B cell (primary cell): ENCODE measurements at regions not wholly inside any gene's neighbourhood (a gene's known extent, or its start where the extent isn't known, plus 50 kb on each side); places are given as distances from the start of the nearest gene placed in this dataset.

Experiments used
- ATAC-seq: fragments of 200-7000 bp; cut with Tn5 transposase; one replicate; pipeline ENCODE4 v1.10.0; 2021; ENCODE audit warnings: low read depth, mild to moderate bottlenecking, moderate number of reproducible peaks, moderate library complexity
- CTCF ChIA-PET: fragments of 350-600 bp; sonication (Branson Sonifier 250); formaldehyde crosslinking; loops from one replicate; lab custom pipeline; 2021; ENCODE audit warnings: antibody characterized with exemption, inconsistent platforms; lab: Charles Lee
- POLR2A ChIA-PET: fragments of 350-600 bp; sonication (Branson Sonifier 250); formaldehyde crosslinking; loops from one replicate; lab custom pipeline; 2021; ENCODE audit warnings: antibody characterized with exemption; lab: Charles Lee
- DNase-seq: peaks from one replicate; pipeline ENCODE4 v3.0.0; 2013
- H2AFZ ChIP-seq: 2 replicates; pipeline ENCODE4 v1.6.1; 2012; ENCODE audit warnings: mild to moderate bottlenecking, low read depth, low read length; ENCODE audit not compliant: insufficient read depth, poor library complexity, severe bottlenecking
- H3K27ac ChIP-seq, 2 donors: 1 replicate in 1 of 2; 2 replicates in 1 of 2; pipeline ENCODE4 v1.5.1; 2012 to 2013; ENCODE audit warnings: low read length in 2 of 2, mild to moderate bottlenecking in 2 of 2, moderate library complexity in 1 of 2
- H3K27me3 ChIP-seq, 4 experiments: fragments of 200-600 bp in 1 of 4; sonication (generic) in 1 of 4; replicated peaks in 1 of 4; 1 replicate in 2 of 4; 2 replicates in 2 of 4; pipeline versions ENCODE4 v1.6.1 to v1.7.0; 2013 to 2016; ENCODE audit warnings: low read length in 3 of 4, mild to moderate bottlenecking in 2 of 4, mixed read lengths in 1 of 4, moderate library complexity in 1 of 4; ENCODE audit not compliant: insufficient read depth in 4 of 4, control insufficient read depth in 3 of 4; ENCODE audit errors: control extremely low read depth in 1 of 4
- H3K36me3 ChIP-seq, 2 experiments: replicated peaks in 1 of 2; 1 replicate in 1 of 2; 2 replicates in 1 of 2; pipeline versions ENCODE4 v1.6.1 to v1.7.1; 2013; ENCODE audit warnings: low read length in 1 of 2; ENCODE audit not compliant: insufficient read depth in 2 of 2, control insufficient read depth in 1 of 2; ENCODE audit errors: control extremely low read depth in 1 of 2, extremely low read depth in 1 of 2
- H3K4me1 ChIP-seq, 2 donors: fragments of 200-600 bp in 1 of 2; sonication (generic) in 1 of 2; 1 replicate in 1 of 2; 2 replicates in 1 of 2; pipeline versions ENCODE4 v1.5.1 to v1.6.1; 2013 to 2017; ENCODE audit warnings: low read length in 2 of 2; ENCODE audit not compliant: control insufficient read depth in 2 of 2, insufficient read depth in 2 of 2
- H3K4me2 ChIP-seq: replicated peaks from 2 replicates; pipeline ENCODE3; 2012; ENCODE audit warnings: mild to moderate bottlenecking, low read depth, low read length; ENCODE audit not compliant: poor library complexity, severe bottlenecking
- H3K4me3 ChIP-seq, 5 experiments: fragments of 200-600 bp in 1 of 5; sonication (generic) in 1 of 5; 1 replicate in 3 of 5; 2 replicates in 2 of 5; pipeline versions ENCODE4 v1.5.1 to v1.7.0; 2011 to 2016; ENCODE audit warnings: low read length in 4 of 5, mild to moderate bottlenecking in 4 of 5, low read depth in 2 of 5, control low read depth in 1 of 5, moderate library complexity in 1 of 5; ENCODE audit not compliant: insufficient read depth in 1 of 5; ENCODE audit errors: control extremely low read depth in 1 of 5, extremely low read depth in 1 of 5
- H3K79me2 ChIP-seq: fragments of 200-600 bp; sonication (generic); one replicate; pipeline ENCODE4 v1.6.0; 2016; ENCODE audit warnings: low read length; ENCODE audit not compliant: control insufficient read depth, insufficient read depth
- H3K9ac ChIP-seq: fragments of 200-600 bp; sonication (generic); 2 replicates; pipeline ENCODE4 v1.6.1; 2017; ENCODE audit warnings: mild to moderate bottlenecking, low read length, moderate library complexity
- H3K9me3 ChIP-seq, 3 donors: one replicate each; pipeline versions ENCODE4 v1.6.1 to v1.7.1; 2013; ENCODE audit warnings: low read length in 2 of 3; ENCODE audit not compliant: control insufficient read depth in 2 of 3, insufficient read depth in 1 of 3; ENCODE audit errors: control extremely low read depth in 1 of 3
- H4K20me1 ChIP-seq: 2 replicates; pipeline ENCODE4 v1.6.0; 2012; ENCODE audit warnings: mild to moderate bottlenecking, low read length; ENCODE audit not compliant: insufficient read depth, control insufficient read depth, poor library complexity, severe bottlenecking
- H3K27ac Mint-ChIP-seq: one replicate; pipeline ENCODE4 v1.8.0; 2021; ENCODE audit warnings: mixed read lengths
- H3K27me3 Mint-ChIP-seq: one replicate; pipeline ENCODE4 v1.8.0; 2021; ENCODE audit warnings: mixed read lengths
- H3K4me1 Mint-ChIP-seq: one replicate; pipeline ENCODE4 v1.8.0; 2021; ENCODE audit warnings: mixed read lengths
- H3K4me3 Mint-ChIP-seq: one replicate; pipeline ENCODE4 v1.8.0; 2021; ENCODE audit warnings: mixed read lengths
- H3K9me3 Mint-ChIP-seq: one replicate; pipeline ENCODE4 v1.8.0; 2022; ENCODE audit warnings: mixed read lengths; ENCODE audit not compliant: insufficient read depth
- CTCF ChIP-seq: fragments of 200-600 bp; IDR thresholded peaks from one replicate; pipeline ENCODE4 v1.8.0; 2022; ENCODE audit warnings: antibody characterized with exemption, mild to moderate bottlenecking
- EZH2 ChIP-seq: IDR thresholded peaks from 2 replicates; pipeline ENCODE4 v1.6.1; 2012; ENCODE audit warnings: borderline replicate concordance, low read depth, mild to moderate bottlenecking, moderate library complexity, low read length; ENCODE audit not compliant: insufficient read depth, poor library complexity, severe bottlenecking
- WGBS: methylation state at CpG from one replicate; pipeline ENCODE4 v1.1.5; 2013; ENCODE audit warnings: missing lambda C conversion rate; ENCODE audit not compliant: insufficient coverage; 5-methylcytosine and 5-hydroxymethylcytosine counted together
- intact Hi-C: fragments of 100-400 bp; cut with micrococcal nuclease; formaldehyde crosslinking; loops from one replicate; pipeline ENCODE4 v1.10.0; 2022

DNA sequence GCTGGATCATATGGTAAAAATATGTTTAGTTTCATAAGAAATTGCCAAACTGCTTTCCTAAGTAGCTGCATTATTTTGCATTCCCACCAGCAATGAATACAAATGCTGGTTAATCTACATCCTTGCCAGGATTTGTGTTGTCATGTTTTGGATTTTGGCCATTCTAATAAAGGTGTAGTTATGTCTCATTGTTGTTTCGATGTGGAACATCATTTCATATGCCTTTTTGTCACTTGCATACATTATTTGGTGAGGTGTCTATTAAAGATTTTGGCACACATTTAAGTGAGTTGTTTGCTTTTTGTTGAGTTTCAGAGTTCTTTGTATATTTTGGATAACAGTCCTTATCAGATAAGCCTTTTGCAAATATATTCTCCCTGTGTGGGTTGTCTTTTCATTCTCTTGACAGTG is 299.2 kb upstream of the TFPI start:
- Histone ChIP-seq H2AFZ (no peak overlapping the region), H3K4me2 (no peak overlapping the region), H3K36me3 (no peaks in the 10 kb centered on the region), H3K27me3 (no peaks in the 10 kb centered on the region), H3K79me2 (no peaks in the 10 kb centered on the region), H3K27ac (no peak overlapping the region), H3K4me1 (no peaks in the 10 kb centered on the region), H3K4me3 (no peak overlapping the region), H3K9me3 (no peaks in the 10 kb centered on the region), H4K20me1 (no peaks in the 10 kb centered on the region), H3K9ac (no peak overlapping the region)
- no peak for ATAC-seq
- no CpG with 5 or more reads among the region's 1 CpG for WGBS
- Mint-ChIP-seq H3K4me3 (no peak overlapping the region), H3K27me3 (no peaks in the 10 kb centered on the region), H3K4me1 (no peaks in the 10 kb centered on the region), H3K9me3 (no peaks in the 10 kb centered on the region), H3K27ac (no peak overlapping the region)
- ChIA-PET POLR2A (no interaction called here), CTCF (no interaction called here)
- intact Hi-C loops: no loop called here
- DNase-seq: no peak
- TF ChIP-seq EZH2: no peak
- TF ChIP-seq CTCF: no peak

- no peaks in the 10 kb centered on the region for H3K79me2 ChIP-seq
- Mint-ChIP-seq H3K4me3 (no peak overlapping the region), H3K4me1 (no peaks in the 10 kb centered on the region), H3K9me3 (no peaks in the 10 kb centered on the region), H3K27ac (no peak overlapping the region), H3K27me3 (no peaks in the 10 kb centered on the region)
- H3K4me1 ChIP-seq: no peaks in the 10 kb centered on the region
- no peak for TF ChIP-seq EZH2
- intact Hi-C loops: no loop called here
- H4K20me1 ChIP-seq: no peaks in the 10 kb centered on the region
- H3K9me3 ChIP-seq: no peaks in the 10 kb centered on the region
- H3K4me2 ChIP-seq: no peak overlapping the region
- H3K36me3 ChIP-seq: no peaks in the 10 kb centered on the region
- ChIA-PET CTCF (no interaction called here), POLR2A (no interaction called here)
- DNase-seq (no peak), ATAC-seq (no peak)
- H2AFZ ChIP-seq: no peak overlapping the region
- H3K27me3 ChIP-seq: no peaks in the 10 kb centered on the region
- H3K9ac ChIP-seq: no peak overlapping the region
- no peak overlapping the region for H3K27ac ChIP-seq
- H3K4me3 ChIP-seq: no peak overlapping the region
Measured at GRCh38 chr2:187854801-187855200, 300.6 kb upstream of the TFPI start.
